Coronary artery (tissue), 2 donors: ENCODE measurements at regions not wholly inside any gene's neighbourhood (a gene's known extent, or its start where the extent isn't known, plus 50 kb on each side); places are given as distances from the start of the nearest gene placed in this dataset.

Experiments used
- DNase-seq: peaks from one replicate; pipeline ENCODE4 v3.0.0-alpha.2; 2017; ENCODE audit warnings: low spot score
- H3K27ac ChIP-seq, 2 donors: fragments of 200-600 bp; sonication (generic); one replicate each; pipeline ENCODE4 v1.5.1; 2016 to 2019
- H3K4me3 ChIP-seq: fragments of 200-600 bp; sonication (generic); 2 replicates; pipeline ENCODE4 v1.5.1; 2016; ENCODE audit warnings: mild to moderate bottlenecking, moderate library complexity
- CTCF ChIP-seq: fragments of 200-600 bp; sonication (generic); IDR thresholded peaks from one replicate; pipeline ENCODE4 v1.5.1; 2019; ENCODE audit warnings: antibody characterized with exemption

GRCh38 chr9:105860516-105860915 is 166.2 kb downstream of the TMEM38B start:
- H3K27ac ChIP-seq, result no peak overlapping the region
- no peak overlapping the region for H3K4me3 ChIP-seq
- TF ChIP-seq CTCF, result no peak
- DNase-seq, result no peak

- TF ChIP-seq CTCF, result no peak
- H3K27ac ChIP-seq, result no peak overlapping the region
- H3K4me3 ChIP-seq, result no peak overlapping the region
- DNase-seq, result no peak
Observed at GRCh38 chr9:105861972-105862371, 167.6 kb downstream of the TMEM38B start.

- Histone ChIP-seq H3K4me3 (no peak overlapping the region), H3K27ac (no peak overlapping the region)
- DNase-seq, result no peak
- no peak for TF ChIP-seq CTCF
Observed at GRCh38 chr9:105864248-105864898, 170.0 kb downstream of the TMEM38B start.

GRCh38 chr9:105865285-105865684 is 170.9 kb downstream of the TMEM38B start:
- TF ChIP-seq CTCF, result no peak
- Histone ChIP-seq H3K27ac (no peak overlapping the region), H3K4me3 (no peak overlapping the region)
- no peak for DNase-seq

- DNase-seq, result no peak
- TF ChIP-seq CTCF, result no peak
- Histone ChIP-seq H3K27ac (no peak overlapping the region), H3K4me3 (no peak overlapping the region)
Observed at GRCh38 chr9:105871540-105871939, 177.2 kb downstream of the TMEM38B start.

- H3K27ac ChIP-seq, result no peak overlapping the region
- no peak overlapping the region for H3K4me3 ChIP-seq
- no peak for DNase-seq
- TF ChIP-seq CTCF, result no peak
Observed at GRCh38 chr9:105873801-105874200, 179.5 kb downstream of the TMEM38B start.

- TF ChIP-seq CTCF, result no peak
- no peak overlapping the region for H3K4me3 ChIP-seq
- no peak overlapping the region for H3K27ac ChIP-seq
- no peak for DNase-seq
Observed at GRCh38 chr9:105877721-105878120, 183.4 kb downstream of the TMEM38B start.
